Gastrocnemius medialis (tissue), 4 donors: ENCODE measurements at regions not wholly inside any gene's neighbourhood (a gene's known extent, or its start where the extent isn't known, plus 50 kb on each side); places are given as distances from the start of the nearest gene placed in this dataset.

ENCODE experiments used
- POLR2A ChIP-seq, 2 donors: fragments of 450-650 bp; IDR thresholded peaks; one replicate each; pipeline ENCODE4 v1.6.1; 2017; ENCODE audit warnings: antibody characterized with exemption in 2 of 2, mild to moderate bottlenecking in 2 of 2, moderate library complexity in 2 of 2
- TF ChIP-seq, protein P1 (sequence below), 5 experiments: fragments of 450-650 bp in 3 of 5; fragments of 200-600 bp in 2 of 5; sonication (generic) in 2 of 5; IDR thresholded peaks in 4 of 5; conservative IDR thresholded peaks in 1 of 5; 1 replicate in 4 of 5; 2 replicates in 1 of 5; pipeline ENCODE4 v1.5.1; 2016 to 2019; ENCODE audit warnings: antibody characterized with exemption in 5 of 5, mild to moderate bottlenecking in 3 of 5, moderate library complexity in 3 of 5

DNA sequence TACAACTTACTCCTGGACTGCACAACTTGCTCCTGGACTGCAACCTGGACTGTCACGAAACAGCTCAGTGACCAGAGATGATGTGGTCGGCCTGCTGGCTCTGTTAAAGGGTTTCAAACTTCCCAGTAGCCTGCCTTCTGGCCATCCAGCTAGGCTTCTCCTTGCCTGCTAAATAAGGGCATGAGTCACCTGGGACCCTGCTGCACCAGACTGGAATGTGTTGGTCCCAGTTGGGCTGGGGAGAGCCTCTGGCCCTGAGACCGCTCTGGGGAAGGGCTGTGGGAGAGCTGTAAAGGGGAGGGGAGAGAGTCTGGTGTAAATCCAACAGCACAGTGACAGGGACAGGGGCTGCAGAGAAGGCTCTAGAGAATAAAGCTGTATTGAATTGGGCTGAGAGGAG, 165.8 kb downstream of the VSIG4 start:
- TF ChIP-seq, protein P1, sequence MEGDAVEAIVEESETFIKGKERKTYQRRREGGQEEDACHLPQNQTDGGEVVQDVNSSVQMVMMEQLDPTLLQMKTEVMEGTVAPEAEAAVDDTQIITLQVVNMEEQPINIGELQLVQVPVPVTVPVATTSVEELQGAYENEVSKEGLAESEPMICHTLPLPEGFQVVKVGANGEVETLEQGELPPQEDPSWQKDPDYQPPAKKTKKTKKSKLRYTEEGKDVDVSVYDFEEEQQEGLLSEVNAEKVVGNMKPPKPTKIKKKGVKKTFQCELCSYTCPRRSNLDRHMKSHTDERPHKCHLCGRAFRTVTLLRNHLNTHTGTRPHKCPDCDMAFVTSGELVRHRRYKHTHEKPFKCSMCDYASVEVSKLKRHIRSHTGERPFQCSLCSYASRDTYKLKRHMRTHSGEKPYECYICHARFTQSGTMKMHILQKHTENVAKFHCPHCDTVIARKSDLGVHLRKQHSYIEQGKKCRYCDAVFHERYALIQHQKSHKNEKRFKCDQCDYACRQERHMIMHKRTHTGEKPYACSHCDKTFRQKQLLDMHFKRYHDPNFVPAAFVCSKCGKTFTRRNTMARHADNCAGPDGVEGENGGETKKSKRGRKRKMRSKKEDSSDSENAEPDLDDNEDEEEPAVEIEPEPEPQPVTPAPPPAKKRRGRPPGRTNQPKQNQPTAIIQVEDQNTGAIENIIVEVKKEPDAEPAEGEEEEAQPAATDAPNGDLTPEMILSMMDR (IDR thresholded peaks at IDR 0.05 in 4 of 5, conservative IDR thresholded peaks at IDR 0.05 in 1 of 5), result no peak
- TF ChIP-seq POLR2A (IDR thresholded peaks at IDR 0.05), result no peak
